Hepatocyte (in vitro differentiated cells): ENCODE measurements at regions not wholly inside any gene's neighbourhood (a gene's known extent, or its start where the extent isn't known, plus 50 kb on each side); places are given as distances from the start of the nearest gene placed in this dataset.

Experiments used
- DNase-seq: peaks from one replicate; pipeline ENCODE4 v3.0.0-alpha.2; 2016; ENCODE audit warnings: low spot score
- H2AFZ ChIP-seq: fragments of 200-600 bp; sonication (generic); 2 replicates; pipeline ENCODE4 v1.6.0; 2016; ENCODE audit warnings: antibody characterized with exemption, mild to moderate bottlenecking
- H3K27ac ChIP-seq: fragments of 200-600 bp; sonication (generic); 2 replicates; pipeline ENCODE4 v1.5.1; 2016; ENCODE audit warnings: mild to moderate bottlenecking
- H3K27me3 ChIP-seq: fragments of 200-600 bp; sonication (generic); 2 replicates; pipeline ENCODE4 v1.6.1; 2016
- H3K36me3 ChIP-seq: fragments of 200-600 bp; sonication (generic); replicated peaks from 2 replicates; pipeline ENCODE4 v1.5.1; 2016; ENCODE audit warnings: low read depth; ENCODE audit not compliant: insufficient read depth
- H3K4me1 ChIP-seq: fragments of 200-600 bp; sonication (generic); 2 replicates; pipeline ENCODE4 v1.5.1; 2016; ENCODE audit warnings: mild to moderate bottlenecking, moderate library complexity; ENCODE audit not compliant: insufficient read depth
- H3K4me2 ChIP-seq: fragments of 200-600 bp; sonication (generic); 2 replicates; pipeline ENCODE4 v1.6.0; 2016
- H3K4me3 ChIP-seq: fragments of 200-600 bp; sonication (generic); 2 replicates; pipeline ENCODE4 v1.5.1; 2016; ENCODE audit warnings: mild to moderate bottlenecking
- H3K79me2 ChIP-seq: fragments of 200-600 bp; sonication (generic); 2 replicates; pipeline ENCODE4 v1.6.0; 2017; ENCODE audit warnings: mild to moderate bottlenecking
- H3K9me2 ChIP-seq: fragments of 200-600 bp; sonication (generic); replicated peaks from 2 replicates; pipeline ENCODE4 v1.6.0; 2017; ENCODE audit warnings: mild to moderate bottlenecking; ENCODE audit not compliant: insufficient read depth
- H3K9me3 ChIP-seq: fragments of 200-600 bp; sonication (generic); 2 replicates; pipeline ENCODE4 v1.5.1; 2016; ENCODE audit warnings: low read depth, mild to moderate bottlenecking
- H4K20me1 ChIP-seq: fragments of 200-600 bp; sonication (generic); 2 replicates; pipeline ENCODE4 v1.6.0; 2016; ENCODE audit warnings: mild to moderate bottlenecking; ENCODE audit not compliant: insufficient read depth, poor library complexity, severe bottlenecking
- EZH2 ChIP-seq: fragments of 200-600 bp; sonication (generic); IDR thresholded peaks from 2 replicates; pipeline ENCODE4 v1.6.1; 2016; ENCODE audit warnings: antibody characterized with exemption, mild to moderate bottlenecking, borderline replicate concordance
- EZH2phosphoT487 ChIP-seq: fragments of 200-600 bp; sonication (generic); IDR thresholded peaks from one replicate; pipeline ENCODE4 v1.6.1; 2018; ENCODE audit warnings: antibody characterized with exemption, mild to moderate bottlenecking, low read depth, moderate library complexity; ENCODE audit not compliant: unreplicated experiment, severe bottlenecking
- WGBS: methylation state at CpG from one replicate; pipeline ENCODE4 v1.1.6; 2016; ENCODE audit warnings: low lambda C conversion rate; ENCODE audit errors: missing lambda C conversion rate; 5-methylcytosine and 5-hydroxymethylcytosine counted together
- TF ChIP-seq, protein P1 (sequence below): fragments of 200-600 bp; sonication (generic); IDR thresholded peaks from 2 replicates; pipeline ENCODE4 v1.5.1; 2016; ENCODE audit warnings: antibody characterized with exemption, mild to moderate bottlenecking; ENCODE audit not compliant: poor library complexity

DNA sequence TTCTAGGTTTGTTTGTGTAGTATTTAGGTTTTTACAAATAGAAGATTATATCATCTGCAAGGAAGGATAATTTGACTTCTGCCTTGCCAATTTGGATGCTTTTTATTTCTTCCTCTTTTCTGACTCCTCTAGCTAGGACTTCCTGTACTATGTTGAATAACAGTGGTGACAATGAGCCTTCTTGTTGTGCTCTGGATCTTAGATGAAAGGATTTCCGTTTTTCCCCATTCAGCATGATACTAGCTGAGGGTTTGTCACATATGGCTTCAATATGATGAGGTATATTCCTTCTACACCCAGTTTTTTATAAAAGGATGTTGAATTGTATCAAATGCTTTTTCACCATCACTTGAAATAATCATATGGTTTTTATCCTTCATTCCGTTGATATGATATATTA, 101.4 kb downstream of the FBXO4 start:
- Histone ChIP-seq H3K79me2 (no peaks in the 10 kb centered on the region), H3K27ac (no peak overlapping the region), H4K20me1 (no peaks in the 10 kb centered on the region), H3K9me2 (no peaks in the 10 kb centered on the region), H3K4me3 (no peak overlapping the region), H3K27me3 (no peaks in the 10 kb centered on the region), H3K36me3 (no peaks in the 10 kb centered on the region), H2AFZ (no peak overlapping the region), H3K9me3 (no peaks in the 10 kb centered on the region), H3K4me2 (no peak overlapping the region), H3K4me1 (no peaks in the 10 kb centered on the region)
- no peak for DNase-seq
- 88% methylated on average over 2 of the region's 2 CpGs for WGBS
- TF ChIP-seq EZH2phosphoT487 (no peak), EZH2 (no peak)
- TF ChIP-seq, protein P1, sequence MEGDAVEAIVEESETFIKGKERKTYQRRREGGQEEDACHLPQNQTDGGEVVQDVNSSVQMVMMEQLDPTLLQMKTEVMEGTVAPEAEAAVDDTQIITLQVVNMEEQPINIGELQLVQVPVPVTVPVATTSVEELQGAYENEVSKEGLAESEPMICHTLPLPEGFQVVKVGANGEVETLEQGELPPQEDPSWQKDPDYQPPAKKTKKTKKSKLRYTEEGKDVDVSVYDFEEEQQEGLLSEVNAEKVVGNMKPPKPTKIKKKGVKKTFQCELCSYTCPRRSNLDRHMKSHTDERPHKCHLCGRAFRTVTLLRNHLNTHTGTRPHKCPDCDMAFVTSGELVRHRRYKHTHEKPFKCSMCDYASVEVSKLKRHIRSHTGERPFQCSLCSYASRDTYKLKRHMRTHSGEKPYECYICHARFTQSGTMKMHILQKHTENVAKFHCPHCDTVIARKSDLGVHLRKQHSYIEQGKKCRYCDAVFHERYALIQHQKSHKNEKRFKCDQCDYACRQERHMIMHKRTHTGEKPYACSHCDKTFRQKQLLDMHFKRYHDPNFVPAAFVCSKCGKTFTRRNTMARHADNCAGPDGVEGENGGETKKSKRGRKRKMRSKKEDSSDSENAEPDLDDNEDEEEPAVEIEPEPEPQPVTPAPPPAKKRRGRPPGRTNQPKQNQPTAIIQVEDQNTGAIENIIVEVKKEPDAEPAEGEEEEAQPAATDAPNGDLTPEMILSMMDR: no peak

GRCh38 chr5:42032137-42032536, 107.1 kb downstream of the FBXO4 start:
- H3K79me2 ChIP-seq: no peaks in the 10 kb centered on the region
- no peaks in the 10 kb centered on the region for H3K9me3 ChIP-seq
- H3K27ac ChIP-seq: no peak overlapping the region
- H3K9me2 ChIP-seq: no peaks in the 10 kb centered on the region
- no peak overlapping the region for H2AFZ ChIP-seq
- no peaks in the 10 kb centered on the region for H3K4me1 ChIP-seq
- no peaks in the 10 kb centered on the region for H4K20me1 ChIP-seq
- TF ChIP-seq EZH2 (no peak), EZH2phosphoT487 (no peak)
- TF ChIP-seq, protein P1: no peak
- H3K27me3 ChIP-seq: no peaks in the 10 kb centered on the region
- H3K4me3 ChIP-seq: no peak overlapping the region
- H3K4me2 ChIP-seq: no peak overlapping the region
- 82% methylated on average over 1 of the region's 1 CpG for WGBS
- no peaks in the 10 kb centered on the region for H3K36me3 ChIP-seq
- no peak for DNase-seq

GRCh38 chr5:42035526-42035925, 110.4 kb downstream of the FBXO4 start:
- Histone ChIP-seq H3K4me1 (no peaks in the 10 kb centered on the region), H3K9me3 (no peaks in the 10 kb centered on the region), H2AFZ (no peak overlapping the region), H3K4me2 (no peak overlapping the region), H3K27me3 (no peaks in the 10 kb centered on the region), H3K36me3 (no peaks in the 10 kb centered on the region), H3K27ac (no peak overlapping the region), H4K20me1 (no peaks in the 10 kb centered on the region), H3K9me2 (no peaks in the 10 kb centered on the region), H3K79me2 (no peaks in the 10 kb centered on the region), H3K4me3 (no peak overlapping the region)
- no peak for DNase-seq
- no peak for TF ChIP-seq EZH2phosphoT487
- no peak for TF ChIP-seq EZH2
- TF ChIP-seq, protein P1: no peak
- WGBS: 48% methylated on average over 1 of the region's 1 CpG

GRCh38 chr5:42036379-42036778, 111.3 kb downstream of the FBXO4 start:
- WGBS: 26% methylated on average over 5 of the region's 5 CpGs
- TF ChIP-seq EZH2: no peak
- TF ChIP-seq EZH2phosphoT487: peak; percentile 59
- H3K27me3 ChIP-seq: no peaks in the 10 kb centered on the region
- no peak overlapping the region for H2AFZ ChIP-seq
- H3K4me3 ChIP-seq: no peak overlapping the region
- H3K27ac ChIP-seq: no peak overlapping the region
- no peaks in the 10 kb centered on the region for H3K4me1 ChIP-seq
- no peak for DNase-seq
- H3K4me2 ChIP-seq: no peak overlapping the region
- no peaks in the 10 kb centered on the region for H4K20me1 ChIP-seq
- no peaks in the 10 kb centered on the region for H3K9me2 ChIP-seq
- no peaks in the 10 kb centered on the region for H3K36me3 ChIP-seq
- H3K9me3 ChIP-seq: no peaks in the 10 kb centered on the region
- no peaks in the 10 kb centered on the region for H3K79me2 ChIP-seq
